Hypothalamus (tissue), 51 donors: ENCODE measurements at regions not wholly inside any gene's neighbourhood (a gene's known extent, or its start where the extent isn't known, plus 50 kb on each side); places are given as distances from the start of the nearest gene placed in this dataset.
A peak's percentile ranks its signal among the peaks of the same experiment; 100 is the strongest.

ENCODE experiments used
- DNase-seq, 51 donors: peaks; one replicate each; lab custom pipeline; 2025; lab: John Stamatoyannopoulos, UW

GRCh38 chr14:62126879-62127478 is 364.8 kb downstream of the SNAPC1 start:
- peak in 4 of 51 donors; percentile 9 to 72 (median 20) for DNase-seq

GRCh38 chr14:62130441-62130840 is 368.2 kb downstream of the SNAPC1 start:
- DNase-seq, result no peak

- peak in 1 of 51 donors; percentile 5 for DNase-seq
These were observed 371.7 kb downstream of the SNAPC1 start for GRCh38 chr14:62133776-62134550.

- DNase-seq, result no peak
These were observed 376.4 kb downstream of the SNAPC1 start for GRCh38 chr14:62138593-62138992.

- DNase-seq, result no peak
These were observed 378.9 kb downstream of the SNAPC1 start for GRCh38 chr14:62141139-62141538.

- DNase-seq, result peak in 2 of 51 donors; percentile 11 to 20
These were observed 381.0 kb downstream of the SNAPC1 start for GRCh38 chr14:62143245-62143644.

GRCh38 chr14:62144863-62145262 is 382.6 kb downstream of the SNAPC1 start:
- no peak for DNase-seq

GRCh38 chr14:62146030-62146429 is 383.8 kb downstream of the SNAPC1 start:
- DNase-seq, result no peak

GRCh38 chr14:62156052-62156451 is 393.8 kb downstream of the SNAPC1 start:
- DNase-seq, result no peak

GRCh38 chr14:62158779-62159178 is 396.6 kb downstream of the SNAPC1 start:
- DNase-seq, result no peak

GRCh38 chr14:62159314-62159713 is 397.1 kb downstream of the SNAPC1 start:
- no peak for DNase-seq

GRCh38 chr14:62162998-62163589 is 400.9 kb downstream of the SNAPC1 start:
- peak in 9 of 51 donors; percentile 0 to 44 (median 8) for DNase-seq

- no peak for DNase-seq
These were observed 406.4 kb downstream of the SNAPC1 start for GRCh38 chr14:62168564-62169155.

- peak in 32 of 51 donors; percentile 1 to 53 (median 14) for DNase-seq
These were observed 417.3 kb downstream of the SNAPC1 start for GRCh38 chr14:62179367-62180018.

GRCh38 chr14:62181591-62181990 is 419.4 kb downstream of the SNAPC1 start:
- no peak for DNase-seq

- no peak for DNase-seq
These were observed 422.9 kb downstream of the SNAPC1 start for GRCh38 chr14:62185078-62185477.

- no peak for DNase-seq
These were observed 425.0 kb downstream of the SNAPC1 start for GRCh38 chr14:62187265-62187664.

- DNase-seq, result no peak
These were observed 427.5 kb downstream of the SNAPC1 start for GRCh38 chr14:62189698-62190097.

GRCh38 chr14:62206456-62206855 is 444.2 kb downstream of the SNAPC1 start:
- DNase-seq, result no peak

- DNase-seq, result no peak
These were observed 447.2 kb downstream of the SNAPC1 start for GRCh38 chr14:62209287-62209899.
